Fibroblast of the aortic adventitia (primary cell): ENCODE measurements at regions not wholly inside any gene's neighbourhood (a gene's known extent, or its start where the extent isn't known, plus 50 kb on each side); places are given as distances from the start of the nearest gene placed in this dataset.

Experiments
- DNase-seq: peaks from one replicate; pipeline ENCODE4 v3.0.0-alpha.2; 2010; ENCODE audit warnings: low read depth
- H3K4me3 ChIP-seq: 2 replicates; pipeline ENCODE4 v1.5.1; 2011; ENCODE audit warnings: low read depth, mild to moderate bottlenecking, control low read depth, low read length, moderate library complexity
- TF ChIP-seq, protein P1 (sequence below): IDR thresholded peaks from 2 replicates; pipeline ENCODE4 v1.5.1; 2011; ENCODE audit warnings: mild to moderate bottlenecking, low read length, control low read depth, inconsistent platforms; ENCODE audit not compliant: insufficient read depth

DNA sequence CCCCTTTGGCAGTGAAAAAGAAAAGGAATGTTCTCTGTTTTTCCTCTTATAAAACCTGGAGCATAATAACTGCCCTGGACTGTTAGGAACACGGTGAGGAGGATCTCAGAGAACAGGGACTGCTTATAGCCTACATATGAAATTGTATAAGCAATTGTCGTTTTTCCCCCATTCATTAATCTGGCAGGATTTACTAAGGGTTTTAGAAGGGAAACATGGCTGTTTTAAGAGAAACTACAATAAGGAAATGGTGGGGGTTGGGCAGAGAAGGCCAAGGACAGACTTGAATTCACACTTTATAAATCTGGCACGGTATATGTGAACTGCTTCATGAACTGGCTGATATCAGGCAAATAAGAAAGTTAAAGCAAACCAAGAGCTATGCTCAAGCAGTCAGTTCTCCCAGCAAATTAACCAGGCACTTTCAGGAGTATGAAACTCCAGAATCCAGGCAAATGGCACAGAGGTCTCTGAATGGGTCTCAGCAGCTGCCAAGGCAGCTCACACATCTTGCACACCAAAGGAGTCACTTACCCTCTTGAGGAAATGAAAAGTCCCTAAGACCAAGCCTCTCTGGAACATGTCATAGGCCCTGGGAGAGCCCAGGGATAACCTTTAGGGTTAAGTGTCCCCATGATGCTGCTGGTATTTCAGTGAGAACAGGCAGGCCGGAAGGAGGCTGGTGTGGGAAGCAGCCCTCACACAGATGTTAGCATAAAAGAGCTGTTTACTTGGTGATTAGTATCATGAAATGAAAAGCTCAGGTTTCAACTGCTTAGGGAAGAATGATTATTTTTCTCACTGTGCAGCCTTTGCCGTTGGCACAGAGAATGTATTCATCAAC is 260.5 kb upstream of the MARCKS start:
- TF ChIP-seq, protein P1, sequence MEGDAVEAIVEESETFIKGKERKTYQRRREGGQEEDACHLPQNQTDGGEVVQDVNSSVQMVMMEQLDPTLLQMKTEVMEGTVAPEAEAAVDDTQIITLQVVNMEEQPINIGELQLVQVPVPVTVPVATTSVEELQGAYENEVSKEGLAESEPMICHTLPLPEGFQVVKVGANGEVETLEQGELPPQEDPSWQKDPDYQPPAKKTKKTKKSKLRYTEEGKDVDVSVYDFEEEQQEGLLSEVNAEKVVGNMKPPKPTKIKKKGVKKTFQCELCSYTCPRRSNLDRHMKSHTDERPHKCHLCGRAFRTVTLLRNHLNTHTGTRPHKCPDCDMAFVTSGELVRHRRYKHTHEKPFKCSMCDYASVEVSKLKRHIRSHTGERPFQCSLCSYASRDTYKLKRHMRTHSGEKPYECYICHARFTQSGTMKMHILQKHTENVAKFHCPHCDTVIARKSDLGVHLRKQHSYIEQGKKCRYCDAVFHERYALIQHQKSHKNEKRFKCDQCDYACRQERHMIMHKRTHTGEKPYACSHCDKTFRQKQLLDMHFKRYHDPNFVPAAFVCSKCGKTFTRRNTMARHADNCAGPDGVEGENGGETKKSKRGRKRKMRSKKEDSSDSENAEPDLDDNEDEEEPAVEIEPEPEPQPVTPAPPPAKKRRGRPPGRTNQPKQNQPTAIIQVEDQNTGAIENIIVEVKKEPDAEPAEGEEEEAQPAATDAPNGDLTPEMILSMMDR, result no peak
- no peak overlapping the region for H3K4me3 ChIP-seq
- DNase-seq, result peak; percentile 24

- H3K4me3 ChIP-seq, result no peak overlapping the region
- peak; percentile 46 for DNase-seq
- TF ChIP-seq, protein P1, result no peak
Measured at GRCh38 chr6:113597231-113597583, 259.9 kb upstream of the MARCKS start.

- no peak overlapping the region for H3K4me3 ChIP-seq
- TF ChIP-seq, protein P1, result no peak
- DNase-seq, result peak; percentile 24
Measured at GRCh38 chr6:113598786-113599185, 258.4 kb upstream of the MARCKS start.

GRCh38 chr6:113599444-113599843 is 257.7 kb upstream of the MARCKS start:
- H3K4me3 ChIP-seq, result no peak overlapping the region
- peak; percentile 35 for DNase-seq
- TF ChIP-seq, protein P1, result no peak

DNA sequence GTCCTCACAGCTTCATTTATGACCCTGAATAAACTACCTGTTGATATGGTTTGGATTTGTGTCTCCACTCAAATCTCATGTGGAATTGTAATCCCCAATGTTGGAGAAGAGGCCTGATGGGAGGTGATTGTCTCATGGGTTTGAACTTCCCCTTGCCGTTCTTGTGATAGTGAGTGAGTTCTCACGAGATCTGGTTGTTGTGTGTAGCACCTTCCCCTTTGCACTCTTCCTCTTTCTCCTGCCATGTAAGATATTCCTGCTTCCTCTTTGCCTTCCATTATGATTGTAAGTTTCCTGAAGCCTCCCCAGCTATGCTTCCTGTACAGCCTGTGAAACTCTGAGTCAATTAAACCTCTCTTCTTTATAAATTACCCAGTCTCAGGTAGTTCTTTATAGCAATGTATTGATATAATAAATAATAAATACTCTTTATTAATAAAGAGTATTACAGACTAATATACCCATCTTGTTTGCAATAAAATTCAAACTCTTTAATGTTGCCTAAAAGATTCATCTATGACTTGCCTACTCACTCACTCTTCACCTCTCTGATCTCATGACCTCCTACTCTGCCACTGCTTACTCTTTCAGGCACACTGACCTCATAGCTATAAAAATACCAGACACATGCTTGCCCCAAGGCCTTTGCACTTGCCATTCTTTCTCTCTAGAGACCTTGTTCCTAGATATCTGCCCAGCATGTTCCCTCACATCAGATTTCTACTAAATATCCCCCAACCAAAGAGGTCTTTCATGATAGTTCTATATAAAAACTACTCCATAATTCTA is 256.4 kb upstream of the MARCKS start:
- TF ChIP-seq, protein P1, result no peak

GRCh38 chr6:113607821-113608545 is 249.2 kb upstream of the MARCKS start:
- DNase-seq, result no peak
- H3K4me3 ChIP-seq, result no peak overlapping the region
- TF ChIP-seq, protein P1, result no peak

More for the DNA sequence above, 256.4 kb upstream of the MARCKS start:
- DNase-seq, result no peak
- no peak overlapping the region for H3K4me3 ChIP-seq
